ENCODE measurements at regions not wholly inside any gene's neighbourhood (a gene's known extent, or its start where the extent isn't known, plus 50 kb on each side); places are given as distances from the start of the nearest gene placed in this dataset.

GRCh38 chr14:66403183-66403582 is 83.0 kb upstream of the CCDC196 start:
- peak; percentile 80 for FAIRE-seq
- TF ChIP-seq SMC3 (IDR thresholded peaks at IDR 0.05; ENCODE audit: borderline replicate concordance, low read length) (peak; percentile 48; the same call in 1 of the 2 replicates), SUPT20H (IDR thresholded peaks at IDR 0.05; ENCODE audit: borderline replicate concordance, control insufficient read depth, low read depth, low read length) (no peak), PRDM15 (CRISPR knock-in tag; IDR thresholded peaks at IDR 0.05) (no peak), NKRF (conservative IDR thresholded peaks at IDR 0.05) (no peak), WRNIP1 (IDR thresholded peaks at IDR 0.05; ENCODE audit: borderline replicate concordance, low read depth, low read length) (no peak), STAT1 (conservative IDR thresholded peaks at IDR 0.05) (no peak), CEBPZ (IDR thresholded peaks at IDR 0.05; ENCODE audit: low read depth, low read length) (no peak), RAD21 (IDR thresholded peaks at IDR 0.05; ENCODE audit: insufficient read depth, low read depth, low read length) (peak; percentile 59), FOXM1 (IDR thresholded peaks at IDR 0.05; ENCODE audit: low read depth, low read length) (no peak), HDGF (IDR thresholded peaks at IDR 0.05) (no peak), RB1 (IDR thresholded peaks at IDR 0.05; ENCODE audit: borderline replicate concordance) (no peak), SKIL (IDR thresholded peaks at IDR 0.05; ENCODE audit: low read depth, poor library complexity, severe bottlenecking) (no peak), KDM1A (IDR thresholded peaks at IDR 0.05; ENCODE audit: borderline replicate concordance) (no peak)

More at GRCh38 chr14:66403183-66403582, 83.0 kb upstream of the CCDC196 start:
- ATAC-seq (peak; percentile 91), DNase-seq (ENCODE audit: low read depth, low spot score) (no peak)
- Histone ChIP-seq H3K4me1 (ENCODE audit: control insufficient read depth, insufficient read depth, low read length) (no peaks in the 10 kb centered on the region), H3K4me3 (no peak overlapping the region), H3K36me3 (ENCODE audit: control insufficient read depth in 2 of 2, insufficient read depth in 2 of 2, low read length in 1 of 2) (no peaks in the 10 kb centered on the region), H3K27ac (ENCODE audit: control insufficient read depth, insufficient read depth) (no peak overlapping the region), H4K20me1 (ENCODE audit: control insufficient read depth, insufficient read depth) (no peaks in the 10 kb centered on the region), H3K4me2 (ENCODE audit: control insufficient read depth, insufficient read depth) (no peak overlapping the region), H2AFZ (ENCODE audit: control insufficient read depth, low read depth, low read length) (peak overlapping the region; percentile 64), H3K79me2 (ENCODE audit: control insufficient read depth, insufficient read depth, low read length) (no peaks in the 10 kb centered on the region), H3K9me3 (replicated peaks; ENCODE audit: control insufficient read depth, insufficient read depth, low read length) (no peaks in the 10 kb centered on the region), H3K27me3 (replicated peaks in 1 of 2; ENCODE audit: control insufficient read depth in 2 of 2, insufficient read depth in 2 of 2, low read length in 1 of 2) (no peaks in the 10 kb centered on the region), H3K9ac (ENCODE audit: control insufficient read depth, insufficient read depth, low read length) (no peak overlapping the region)
- ChIA-PET RAD21 (ENCODE audit: unreplicated experiment) (interaction anchor here (0.6 to 7.7 kb wide), 8 partner anchors 8 to 789 kb away, joined by 3 to 76 read pairs (median 3); no protein-coding TSS in a partner anchor), CTCF (interaction anchor here (0.6 to 8.2 kb wide), 27 partner anchors 8 to 880 kb away, joined by 3 to 119 read pairs (median 4); no protein-coding TSS in a partner anchor), POLR2A (no interaction called here), SMC1A (ENCODE audit: uncharacterized antibody, unreplicated experiment) (interaction anchor here (0.6 to 5.3 kb wide), 11 partner anchors 8 to 688 kb away, joined by 3 to 55 read pairs (median 3); no protein-coding TSS in a partner anchor)
- under 1% methylated on average over 5 of the region's 5 CpGs for WGBS (ENCODE audit: insufficient coverage, insufficient replicate concordance, low lambda C conversion rate, missing lambda C conversion rate)
- intact Hi-C loops (cut with micrococcal nuclease; ENCODE audit: unreplicated experiment): loop anchor here (1.0 kb wide), 1 partner anchor 44 kb away; no protein-coding TSS in a partner anchor
- BruUV-seq (replicated peaks): no TSS peak
- in situ Hi-C loops (cut with MboI): no loop called here

All from GM12878 (cell line).